HuH-7 (cell line): ENCODE measurements at regions not wholly inside any gene's neighbourhood (a gene's known extent, or its start where the extent isn't known, plus 50 kb on each side); places are given as distances from the start of the nearest gene placed in this dataset.

Experiments
- DNase-seq: peaks from one replicate; pipeline ENCODE4 v3.0.0; 2011; ENCODE audit warnings: low spot score

DNA sequence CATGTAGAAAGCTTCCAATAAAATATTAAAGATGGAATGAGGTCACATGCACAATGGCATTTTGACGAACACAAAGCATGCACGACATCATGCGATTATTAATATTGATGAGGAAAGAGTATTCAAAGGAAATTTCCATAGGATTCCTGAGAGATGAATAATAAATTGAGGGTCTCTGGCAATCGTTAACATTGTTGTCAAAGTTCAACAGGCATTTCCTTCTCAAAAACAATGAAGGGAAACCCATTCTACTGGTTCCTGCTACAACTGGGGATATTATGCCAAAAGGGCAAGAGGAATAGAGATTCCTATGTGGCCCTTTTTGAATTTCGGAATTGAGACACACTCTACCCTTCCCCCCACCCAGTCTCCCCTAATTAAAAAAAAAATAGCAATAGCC lies 128.3 kb upstream of the NUDT7 start:
- DNase-seq: no peak

DNA sequence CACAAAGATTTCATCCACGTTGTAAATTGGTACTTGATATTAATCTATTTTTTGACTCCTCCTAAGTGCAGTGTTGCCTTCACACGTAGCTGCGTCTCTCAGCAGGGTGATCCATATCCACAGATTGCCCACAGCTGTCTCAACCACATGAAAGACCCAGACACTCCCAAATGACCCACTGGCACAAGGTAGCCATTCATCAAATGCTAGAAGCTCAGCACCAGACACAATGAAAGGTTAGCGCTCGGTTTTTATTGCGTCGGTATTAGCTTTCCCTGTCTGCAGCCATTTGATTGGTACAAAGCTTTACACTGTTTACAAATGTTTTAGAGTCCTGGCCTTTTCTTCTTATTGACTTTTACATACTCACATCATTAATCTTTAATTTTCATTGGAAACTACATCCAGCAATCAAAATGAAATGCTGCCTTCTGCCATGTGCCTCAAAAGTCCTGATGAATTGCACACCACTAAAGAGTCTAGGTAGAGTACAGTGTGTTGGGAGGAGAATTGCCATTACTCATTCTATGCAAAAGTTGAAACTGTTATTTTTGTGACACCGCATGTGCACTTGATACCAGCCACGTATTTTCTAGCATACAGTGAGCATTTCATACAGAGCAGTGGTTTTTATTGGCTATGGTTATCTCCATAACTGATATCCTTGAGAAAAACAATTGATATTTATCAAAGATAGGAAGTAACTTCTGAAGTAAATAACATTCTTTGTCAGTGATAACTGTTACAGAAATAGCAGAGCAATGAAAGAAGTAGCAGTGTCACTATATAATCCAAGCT lies 127.3 kb upstream of the NUDT7 start:
- no peak for DNase-seq

DNA sequence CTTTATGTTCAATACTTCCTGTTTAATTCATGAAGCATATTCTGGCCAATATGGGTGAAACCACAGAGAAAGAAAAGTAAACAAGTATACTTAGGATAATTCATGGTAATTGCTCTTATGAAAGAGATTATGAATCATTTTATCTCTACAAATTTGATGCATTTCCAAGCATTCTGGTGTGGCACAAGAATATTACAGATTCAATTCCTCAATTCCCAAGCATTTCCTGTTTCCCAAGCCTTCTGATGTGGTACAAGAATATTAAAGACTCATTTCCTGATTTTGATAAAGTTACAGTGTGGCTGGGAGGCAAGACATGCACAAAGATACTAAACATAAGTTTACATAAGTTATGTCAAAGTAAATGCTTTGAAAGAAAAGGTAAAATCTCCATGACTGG lies 126.1 kb upstream of the NUDT7 start:
- no peak for DNase-seq

DNA sequence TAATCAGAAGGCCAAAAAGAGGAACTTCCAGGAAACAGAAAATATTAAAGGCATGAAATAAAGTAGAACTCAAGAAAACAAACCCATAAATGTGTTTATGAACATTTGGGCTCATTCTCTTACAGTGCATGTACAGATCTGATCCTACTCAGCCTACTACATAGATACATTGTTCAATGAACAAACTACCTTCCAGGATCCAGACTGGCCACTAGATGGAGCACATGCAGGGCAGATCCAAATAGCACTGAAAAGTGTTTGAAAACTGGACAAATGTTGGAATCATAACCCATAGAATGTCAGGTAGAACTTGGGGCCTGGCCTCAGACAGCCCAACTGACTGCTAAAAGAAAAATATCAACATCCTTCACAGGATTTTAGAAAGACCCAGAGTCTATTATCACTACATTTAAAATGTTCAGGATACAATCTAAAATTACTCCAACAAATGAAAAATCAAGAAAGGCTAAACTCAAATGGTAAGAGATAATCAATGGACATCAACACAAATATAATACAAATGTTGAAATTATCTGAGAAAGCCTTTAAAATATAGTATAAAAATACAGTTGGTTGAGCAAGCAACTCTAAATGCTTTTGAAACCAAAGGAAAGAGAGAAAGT lies 122.4 kb upstream of the NUDT7 start:
- peak; percentile 27 for DNase-seq

DNA sequence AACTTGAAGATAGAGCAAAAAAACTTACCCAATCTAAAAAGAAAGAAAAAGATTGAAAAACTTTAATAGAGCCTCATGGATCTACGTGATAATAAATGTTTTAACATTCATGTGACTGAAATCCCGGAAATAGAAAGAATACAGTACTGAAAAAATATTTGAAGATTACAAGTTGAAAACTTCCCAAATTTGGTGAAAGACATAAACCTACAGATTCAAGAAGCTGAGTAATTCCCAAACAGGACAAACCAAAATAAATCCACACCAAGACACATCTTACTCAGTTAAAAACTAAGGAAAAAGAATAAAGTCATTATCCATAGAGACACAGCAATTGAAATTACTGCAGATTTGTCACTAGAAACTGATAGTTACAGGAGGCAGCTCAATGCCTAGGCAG lies 121.8 kb upstream of the NUDT7 start:
- DNase-seq: no peak

DNA sequence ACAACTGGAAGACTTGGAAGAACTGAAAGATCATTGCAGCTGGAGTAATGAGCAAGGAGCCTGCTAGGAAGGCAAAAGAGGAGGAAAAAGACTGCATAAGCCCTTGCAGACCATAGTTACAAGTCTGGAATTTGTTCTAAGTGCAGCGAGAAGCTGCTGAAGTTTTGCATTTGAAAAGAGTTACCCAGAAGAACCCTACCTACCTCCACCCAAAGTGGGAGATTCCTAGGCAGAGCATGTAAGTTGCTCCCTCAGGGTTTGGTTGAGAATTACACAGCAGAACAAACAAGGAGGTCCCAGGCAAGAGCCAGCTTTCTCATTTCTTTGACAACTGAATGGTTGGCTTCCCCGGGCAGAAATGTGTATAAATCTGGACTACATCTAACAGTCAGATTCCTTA lies 118.7 kb upstream of the NUDT7 start:
- no peak for DNase-seq

DNA sequence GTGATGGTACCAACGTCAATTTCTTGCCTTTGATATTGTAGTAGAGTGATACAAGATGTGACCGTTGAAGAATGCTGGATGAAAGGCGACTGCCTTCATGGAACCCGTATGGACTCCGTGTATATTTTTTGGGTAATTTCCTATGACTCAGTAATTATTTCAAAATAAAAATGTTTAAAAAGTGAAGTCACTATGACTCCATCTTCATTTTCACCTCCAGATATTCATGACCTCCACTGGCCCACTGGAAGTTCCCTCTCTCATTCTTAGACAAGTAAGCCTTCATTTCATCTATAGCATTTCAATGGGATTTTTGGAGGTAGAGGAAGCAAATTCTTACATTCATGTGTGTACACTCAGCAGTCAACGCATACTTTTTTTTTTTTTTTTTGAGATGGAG lies 111.8 kb upstream of the NUDT7 start:
- no peak for DNase-seq

DNA sequence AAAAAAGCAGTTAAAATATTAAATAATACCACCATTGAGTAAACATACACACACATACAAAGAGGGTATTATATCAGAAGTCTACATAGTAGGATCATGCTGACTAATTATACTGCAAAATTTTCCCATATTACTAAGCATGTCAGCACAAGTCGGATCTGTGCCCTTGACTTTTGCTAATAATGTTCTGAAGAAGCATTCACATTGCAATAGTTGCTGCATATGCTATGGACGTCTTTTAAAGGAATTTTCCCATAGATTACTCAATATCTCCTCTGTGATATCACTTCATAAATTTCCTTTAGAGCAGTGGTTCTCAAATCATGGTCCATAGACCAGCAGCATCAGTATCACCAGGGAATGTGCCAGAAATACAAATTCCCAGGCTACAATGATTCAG lies 110.9 kb upstream of the NUDT7 start:
- no peak for DNase-seq

DNA sequence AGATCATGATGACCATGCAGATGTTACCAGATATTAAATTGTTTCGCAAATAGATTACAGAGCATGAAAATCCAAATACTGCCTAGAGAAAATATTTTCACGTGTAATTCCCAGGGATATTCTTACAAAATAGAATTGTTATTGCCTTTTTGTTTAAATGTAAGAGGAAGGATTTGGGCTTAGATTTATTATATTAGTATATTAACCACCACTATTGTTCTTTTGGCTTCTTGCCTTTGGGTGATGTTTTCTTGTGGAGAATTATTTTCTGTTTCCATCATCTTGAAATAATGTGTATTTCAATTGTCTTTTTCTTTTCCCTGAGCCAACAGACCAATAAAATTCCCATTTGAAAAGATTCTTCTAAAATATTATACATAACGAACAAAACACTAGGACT lies 109.7 kb upstream of the NUDT7 start:
- DNase-seq: no peak

DNA sequence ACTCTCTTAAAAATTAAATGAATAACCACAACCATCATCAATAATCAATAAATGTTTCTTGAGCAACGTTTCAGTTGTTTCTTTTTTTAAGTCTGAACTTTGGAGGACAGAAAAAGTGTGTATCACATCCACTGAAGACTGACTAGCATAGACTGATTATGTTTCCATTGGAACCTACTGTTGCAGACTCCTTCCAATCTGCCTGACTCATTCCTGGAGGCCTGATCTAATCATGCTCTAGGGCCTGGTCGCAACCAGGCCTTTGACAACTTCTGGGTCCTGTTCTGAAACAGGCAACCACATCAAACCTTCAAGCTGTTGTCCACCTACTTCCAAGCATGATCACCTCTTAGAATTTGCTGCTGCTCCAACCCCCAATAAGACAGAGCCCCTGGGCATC lies 109.2 kb upstream of the NUDT7 start:
- DNase-seq: no peak

DNA sequence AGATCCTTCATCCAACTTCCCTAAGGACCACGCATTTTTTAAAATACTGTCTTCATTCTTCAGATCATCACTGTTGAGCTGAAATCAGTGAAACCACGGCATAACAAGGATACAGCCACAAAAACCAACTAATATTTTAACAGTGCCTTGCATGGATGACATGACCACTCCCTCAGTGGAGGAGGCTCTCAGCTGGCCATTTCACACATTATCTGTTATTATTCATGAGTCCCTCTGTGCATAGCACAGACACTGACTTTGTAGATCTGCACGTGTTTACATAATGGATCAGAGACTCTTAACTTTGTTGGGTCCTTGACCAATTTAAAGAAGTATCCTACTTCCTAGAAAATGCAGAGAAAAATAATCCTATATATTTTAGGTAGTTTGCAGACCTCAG lies 104.8 kb upstream of the NUDT7 start:
- no peak for DNase-seq

DNA sequence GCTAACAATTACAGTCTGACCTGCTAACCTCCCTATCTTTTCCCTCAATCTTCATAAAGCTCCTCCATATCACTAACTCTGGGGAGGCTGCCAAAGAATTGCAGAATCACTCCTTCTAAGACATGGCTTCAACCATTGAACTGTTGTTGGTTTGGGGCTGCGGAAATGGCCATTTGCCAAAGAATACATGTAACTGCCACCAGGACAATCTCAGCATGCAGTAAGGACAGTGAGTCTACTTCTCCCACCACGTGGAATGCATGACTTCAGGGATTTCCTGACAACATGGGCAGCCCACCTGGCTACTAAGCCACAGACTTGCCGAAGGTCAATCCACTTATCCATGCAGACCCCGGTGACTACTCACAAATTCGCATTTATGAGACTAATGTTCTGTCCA lies 104.3 kb upstream of the NUDT7 start:
- no peak for DNase-seq

DNA sequence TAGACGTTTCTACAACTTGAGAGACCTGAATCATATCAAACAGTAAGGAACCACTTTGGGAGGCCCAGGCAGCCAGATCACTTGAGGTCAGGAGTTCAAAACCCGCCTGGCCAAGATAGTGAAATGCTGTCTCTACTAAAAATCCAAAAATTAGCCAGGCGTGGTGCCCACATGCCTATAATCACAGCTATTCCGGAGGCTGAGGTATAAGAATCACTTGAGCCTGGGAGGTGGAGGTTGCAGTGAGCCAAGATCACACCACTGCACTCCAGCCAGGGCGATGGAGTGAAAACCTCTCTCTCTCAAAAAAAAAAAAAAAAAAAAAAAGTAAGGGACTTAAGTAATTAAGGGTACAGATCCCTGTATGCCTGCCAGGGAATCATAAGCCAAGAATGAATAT lies 103.4 kb upstream of the NUDT7 start:
- no peak for DNase-seq

DNA sequence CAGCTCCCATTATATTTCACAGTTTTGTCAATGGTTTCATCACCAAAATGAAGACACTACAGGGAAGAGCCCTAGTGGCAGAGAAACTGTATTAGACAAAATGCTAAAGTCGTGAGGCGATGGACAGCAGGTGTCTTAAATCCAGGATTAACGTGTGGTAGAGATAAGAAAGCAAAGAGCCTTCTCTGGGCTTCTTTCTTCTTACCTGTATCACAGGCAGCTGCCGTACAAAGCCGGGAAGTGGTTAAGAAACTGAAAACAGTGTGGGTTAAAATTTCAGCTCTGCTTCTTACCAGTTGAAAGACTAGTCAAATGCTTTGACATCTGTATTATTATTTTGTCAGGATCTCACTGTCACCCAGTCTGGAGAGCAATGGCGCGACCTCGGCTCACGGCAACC lies 98.2 kb upstream of the NUDT7 start:
- DNase-seq: no peak

DNA sequence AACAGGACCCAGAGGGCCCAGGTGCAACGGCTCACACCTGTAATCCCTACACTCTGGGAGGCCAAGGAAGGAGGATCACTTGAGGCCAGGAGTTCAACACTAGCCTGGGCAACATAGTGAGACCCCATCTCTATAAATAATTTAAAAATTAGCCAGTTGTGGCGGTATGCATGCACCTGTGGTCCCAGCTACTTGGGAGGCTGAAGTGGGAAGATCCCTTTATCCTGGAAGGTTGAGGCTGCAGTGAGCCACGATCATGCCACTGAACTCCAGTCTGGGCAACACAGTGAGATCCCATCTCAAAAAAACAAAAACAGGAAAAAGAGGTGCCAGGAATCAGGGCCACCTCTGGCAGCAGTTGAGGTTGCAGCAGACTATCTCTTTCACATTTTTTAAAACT lies 85.7 kb upstream of the NUDT7 start:
- DNase-seq: no peak

DNA sequence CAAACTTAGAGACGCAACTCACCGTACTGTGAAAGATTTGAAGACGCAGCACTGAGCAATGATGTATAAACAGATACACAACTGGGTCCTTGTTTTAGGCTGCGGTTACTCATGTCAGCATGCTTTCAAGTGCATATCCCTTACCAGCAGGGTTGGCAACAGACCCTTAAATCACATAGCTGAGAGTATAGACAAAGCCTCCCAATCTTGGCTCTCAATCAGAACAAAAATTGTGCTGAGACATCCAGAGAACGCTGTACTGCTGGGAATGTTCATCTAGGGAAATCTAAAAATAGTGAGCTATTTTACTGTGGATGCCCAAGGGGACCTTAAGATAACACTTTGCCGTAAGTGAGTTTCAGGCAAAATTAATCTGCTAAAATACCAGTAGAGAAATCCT lies 84.4 kb upstream of the NUDT7 start:
- no peak for DNase-seq

DNA sequence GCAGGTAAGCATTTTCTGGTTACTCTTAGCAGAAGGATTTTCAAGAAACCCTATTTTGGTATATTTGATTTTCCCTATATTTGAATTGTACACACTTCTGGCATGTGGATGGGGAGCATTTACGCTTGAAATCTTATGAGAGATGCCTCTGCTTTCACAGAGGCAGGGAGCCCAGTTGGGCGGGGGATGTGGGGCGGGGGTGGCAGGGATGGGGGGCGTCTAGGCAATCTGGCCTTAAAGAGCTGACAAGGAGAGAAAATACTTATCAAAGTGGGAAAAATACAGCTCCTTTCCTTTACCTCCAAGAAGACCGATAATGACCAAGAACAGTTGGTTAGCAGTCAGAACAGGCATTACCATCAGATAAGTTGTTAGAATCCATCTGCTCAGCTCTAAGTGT lies 79.1 kb upstream of the NUDT7 start:
- no peak for DNase-seq

DNA sequence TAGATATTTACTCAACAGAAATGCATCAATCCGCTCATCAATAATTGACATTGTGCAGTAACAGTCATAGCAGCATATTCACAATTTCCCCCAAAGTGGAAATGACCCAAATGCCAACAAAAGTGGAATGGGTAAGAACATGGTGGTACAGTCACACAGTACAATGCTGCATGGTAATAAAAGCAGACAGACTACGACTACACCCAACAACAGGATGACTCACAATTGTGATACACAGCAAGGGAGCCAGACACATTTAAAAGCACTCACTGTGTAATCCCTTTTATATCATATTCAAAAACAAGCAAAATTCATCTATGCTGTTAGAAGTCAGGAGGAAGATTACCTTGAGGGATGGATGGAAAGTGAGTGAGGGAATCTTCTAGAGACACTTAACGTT lies 76.5 kb upstream of the NUDT7 start:
- no peak for DNase-seq

DNA sequence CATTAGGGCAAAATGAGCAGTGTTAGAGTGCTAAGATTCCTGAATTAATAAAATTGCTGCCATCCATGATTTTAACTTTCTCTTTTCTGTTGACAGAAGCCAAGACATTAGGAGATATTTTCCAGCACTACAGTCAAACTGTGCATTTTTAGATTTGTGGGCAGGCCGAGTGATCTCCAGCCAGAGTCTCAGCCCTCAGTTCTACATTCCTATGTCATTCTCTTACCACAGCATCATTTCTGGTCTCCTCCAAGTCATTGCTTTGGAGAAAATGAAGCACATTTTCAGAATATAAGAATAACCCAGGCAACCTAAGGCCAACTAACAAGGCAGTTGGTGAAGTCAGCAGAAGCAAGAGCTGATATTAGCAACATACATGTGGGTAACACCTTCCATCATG lies 74.6 kb upstream of the NUDT7 start:
- no peak for DNase-seq

DNA sequence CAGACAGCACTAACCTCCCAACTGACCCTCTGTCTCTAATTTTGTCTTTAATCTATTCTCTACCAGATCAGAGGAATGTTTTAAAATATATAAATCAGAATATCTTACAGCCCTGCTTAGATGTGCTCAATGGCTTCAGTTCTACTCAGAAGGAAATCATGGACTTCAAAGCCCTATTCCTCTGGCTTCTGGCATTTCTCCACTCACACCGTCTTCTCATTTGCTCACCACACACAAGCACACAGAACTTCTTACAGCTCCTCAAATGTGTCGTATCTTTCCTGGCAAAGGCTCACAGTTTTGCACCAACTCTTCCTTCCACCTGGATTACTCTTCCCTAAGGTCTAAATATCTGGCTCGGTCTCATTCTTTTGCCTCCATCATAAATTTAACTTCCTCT lies 71.6 kb upstream of the NUDT7 start:
- no peak for DNase-seq

DNA sequence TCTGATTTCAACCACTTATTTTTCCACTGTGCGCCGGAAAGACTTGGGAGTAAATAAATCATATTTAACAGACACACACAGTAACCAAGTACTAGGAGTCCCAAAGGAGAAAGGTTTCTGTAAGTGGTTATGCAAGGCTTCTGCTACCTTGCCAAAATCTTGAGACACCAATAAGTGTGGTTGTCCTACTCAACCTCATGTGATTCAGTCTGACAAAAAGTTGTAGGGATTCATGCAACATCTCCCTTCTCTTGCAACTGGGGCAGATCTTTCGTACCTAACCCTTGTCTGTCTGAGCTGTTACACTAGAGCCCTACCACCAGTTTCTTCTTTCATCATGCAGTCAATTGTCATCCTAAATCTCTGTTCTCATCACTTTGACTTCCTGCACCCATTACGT lies 69.9 kb upstream of the NUDT7 start:
- DNase-seq: no peak

DNA sequence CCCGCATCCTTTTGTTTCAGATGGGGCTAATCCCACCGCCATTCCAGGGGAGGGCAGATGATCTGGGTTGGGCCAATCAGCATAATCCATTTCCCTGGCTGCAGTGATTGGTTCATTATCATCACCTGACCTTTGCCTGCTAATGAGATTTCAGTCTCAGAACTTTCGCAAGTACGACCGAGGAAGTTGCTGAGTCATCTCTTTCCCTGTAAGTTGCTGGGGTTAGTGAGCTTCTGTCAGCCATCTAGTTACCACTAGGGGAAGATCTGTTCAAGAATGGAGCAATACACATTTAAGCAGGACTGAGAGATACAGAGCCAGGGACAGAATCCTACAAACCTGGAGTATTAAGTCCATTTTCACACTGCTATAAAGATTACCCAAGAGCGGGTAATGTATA lies 65.3 kb upstream of the NUDT7 start:
- DNase-seq: peak; percentile 28

DNA sequence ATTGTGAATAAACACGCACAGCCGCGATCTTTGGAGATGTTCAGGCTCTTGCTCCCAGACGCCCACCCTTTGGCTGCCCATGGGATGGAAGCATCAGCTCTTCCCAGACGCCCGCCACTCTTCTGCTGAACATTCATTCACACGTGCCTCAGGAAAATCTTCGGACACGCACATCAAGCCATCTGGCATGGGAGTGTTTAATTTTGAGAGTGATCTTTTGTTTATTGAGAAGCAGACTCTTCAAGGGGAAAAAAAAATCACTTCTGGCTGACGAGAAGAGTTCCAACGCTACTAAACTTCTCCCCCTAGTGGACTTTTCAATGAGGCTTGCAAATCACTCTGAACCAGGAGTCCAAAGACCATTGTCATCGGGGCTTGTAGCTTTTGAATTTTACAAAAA lies 62.0 kb upstream of the NUDT7 start:
- DNase-seq: peak; percentile 36

DNA sequence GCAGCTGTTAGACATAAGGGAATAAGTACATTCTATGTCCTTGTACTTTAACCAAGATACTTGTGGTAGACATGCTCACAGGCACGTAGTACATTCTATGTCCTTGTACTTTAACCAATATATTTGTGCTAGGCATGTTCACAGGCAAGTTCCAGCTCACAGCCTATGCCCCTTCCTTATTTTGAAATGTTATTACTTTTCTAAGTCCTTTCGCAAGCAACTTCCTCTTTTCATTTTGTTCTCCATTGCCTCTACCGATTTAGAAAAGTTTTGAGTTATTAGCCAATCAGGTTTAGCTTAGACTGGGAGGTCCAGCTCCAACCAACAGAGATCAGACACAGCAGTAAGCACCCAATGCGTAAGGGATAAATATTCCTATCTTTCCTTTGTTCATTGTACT lies 60.1 kb upstream of the NUDT7 start:
- DNase-seq: no peak
